Prostate gland (tissue), 2 donors: ENCODE measurements at regions not wholly inside any gene's neighbourhood (a gene's known extent, or its start where the extent isn't known, plus 50 kb on each side); places are given as distances from the start of the nearest gene placed in this dataset.

ENCODE experiments used
- DNase-seq: peaks from one replicate; pipeline ENCODE4 v3.0.0-alpha.2; 2019; ENCODE audit warnings: low spot score
- H3K27ac ChIP-seq, 2 donors: fragments of 200-600 bp; sonication (generic); 2 replicates each; pipeline ENCODE4 v1.5.1; 2017 to 2019
- H3K27me3 ChIP-seq: fragments of 200-600 bp; sonication (generic); replicated peaks from 2 replicates; pipeline ENCODE4 v1.5.1; 2019; ENCODE audit not compliant: insufficient read depth
- H3K36me3 ChIP-seq, 2 donors: fragments of 200-600 bp; sonication (generic); 1 replicate in 1 of 2; 2 replicates in 1 of 2; pipeline versions ENCODE4 v1.5.1 to v1.8.1; 2017 to 2019
- H3K4me1 ChIP-seq: fragments of 200-600 bp; sonication (generic); replicated peaks from 2 replicates; pipeline ENCODE4 v1.5.1; 2019
- H3K4me3 ChIP-seq, 2 donors: fragments of 200-600 bp; sonication (generic); 2 replicates each; pipeline ENCODE4 v1.5.1; 2017 to 2019
- H3K9me3 ChIP-seq: fragments of 200-600 bp; sonication (generic); 2 replicates; pipeline ENCODE4 v1.5.1; 2017
- POLR2A ChIP-seq: fragments of 450-650 bp; IDR thresholded peaks from one replicate; pipeline ENCODE4 v1.6.1; 2016; ENCODE audit warnings: antibody characterized with exemption, mild to moderate bottlenecking
- POLR2AphosphoS5 ChIP-seq: sonication (generic); formaldehyde crosslinking; IDR thresholded peaks from one replicate; pipeline ENCODE4 v1.6.1; 2017; ENCODE audit warnings: antibody characterized with exemption
- WGBS: methylation state at CpG from one replicate; pipeline ENCODE4 v1.1.5; 2018; 5-methylcytosine and 5-hydroxymethylcytosine counted together
- intact Hi-C: fragments of 100-400 bp; cut with DNase I; formaldehyde crosslinking; loops from one replicate; pipeline ENCODE4 v1.14.2; 2022
- TF ChIP-seq, protein P1 (sequence below), 4 experiments: fragments of 200-600 bp in 2 of 4; fragments of 450-650 bp in 2 of 4; sonication (generic) in 2 of 4; IDR thresholded peaks; 1 replicate in 3 of 4; 2 replicates in 1 of 4; pipeline ENCODE4 v1.5.1; 2016 to 2019; ENCODE audit warnings: antibody characterized with exemption in 4 of 4, mild to moderate bottlenecking in 2 of 4, moderate library complexity in 2 of 4

DNA sequence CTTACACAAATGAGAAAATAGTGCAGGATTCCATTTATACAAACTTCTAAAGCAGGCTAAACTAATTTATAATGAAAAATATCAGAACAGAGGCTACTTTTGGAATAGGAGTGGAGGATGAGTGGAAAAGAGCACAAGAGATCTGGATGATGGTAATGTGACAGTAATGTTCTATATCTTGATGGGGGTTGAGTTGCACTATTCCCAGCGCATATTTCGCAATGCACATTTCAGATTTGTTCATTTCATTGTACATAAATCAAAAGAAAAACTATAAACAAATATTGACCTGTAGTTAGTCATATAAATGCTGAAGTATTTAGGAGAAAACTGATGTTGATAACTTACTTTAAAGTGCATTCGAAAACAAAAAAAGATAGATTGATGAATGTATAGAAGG is 177.0 kb upstream of the MAOA start:
- TF ChIP-seq, protein P1, sequence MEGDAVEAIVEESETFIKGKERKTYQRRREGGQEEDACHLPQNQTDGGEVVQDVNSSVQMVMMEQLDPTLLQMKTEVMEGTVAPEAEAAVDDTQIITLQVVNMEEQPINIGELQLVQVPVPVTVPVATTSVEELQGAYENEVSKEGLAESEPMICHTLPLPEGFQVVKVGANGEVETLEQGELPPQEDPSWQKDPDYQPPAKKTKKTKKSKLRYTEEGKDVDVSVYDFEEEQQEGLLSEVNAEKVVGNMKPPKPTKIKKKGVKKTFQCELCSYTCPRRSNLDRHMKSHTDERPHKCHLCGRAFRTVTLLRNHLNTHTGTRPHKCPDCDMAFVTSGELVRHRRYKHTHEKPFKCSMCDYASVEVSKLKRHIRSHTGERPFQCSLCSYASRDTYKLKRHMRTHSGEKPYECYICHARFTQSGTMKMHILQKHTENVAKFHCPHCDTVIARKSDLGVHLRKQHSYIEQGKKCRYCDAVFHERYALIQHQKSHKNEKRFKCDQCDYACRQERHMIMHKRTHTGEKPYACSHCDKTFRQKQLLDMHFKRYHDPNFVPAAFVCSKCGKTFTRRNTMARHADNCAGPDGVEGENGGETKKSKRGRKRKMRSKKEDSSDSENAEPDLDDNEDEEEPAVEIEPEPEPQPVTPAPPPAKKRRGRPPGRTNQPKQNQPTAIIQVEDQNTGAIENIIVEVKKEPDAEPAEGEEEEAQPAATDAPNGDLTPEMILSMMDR (IDR thresholded peaks at IDR 0.05): no peak
- TF ChIP-seq POLR2AphosphoS5: no peak
- TF ChIP-seq POLR2A: no peak
- WGBS: 90% methylated on average over 3 of the region's 3 CpGs
- Histone ChIP-seq H3K36me3 (no peaks in the 10 kb centered on the region), H3K9me3 (no peaks in the 10 kb centered on the region), H3K27me3 (no peaks in the 10 kb centered on the region), H3K4me1 (no peaks in the 10 kb centered on the region), H3K4me3 (no peak overlapping the region), H3K27ac (no peak overlapping the region)
- intact Hi-C loops: no loop called here
- no peak for DNase-seq

DNA sequence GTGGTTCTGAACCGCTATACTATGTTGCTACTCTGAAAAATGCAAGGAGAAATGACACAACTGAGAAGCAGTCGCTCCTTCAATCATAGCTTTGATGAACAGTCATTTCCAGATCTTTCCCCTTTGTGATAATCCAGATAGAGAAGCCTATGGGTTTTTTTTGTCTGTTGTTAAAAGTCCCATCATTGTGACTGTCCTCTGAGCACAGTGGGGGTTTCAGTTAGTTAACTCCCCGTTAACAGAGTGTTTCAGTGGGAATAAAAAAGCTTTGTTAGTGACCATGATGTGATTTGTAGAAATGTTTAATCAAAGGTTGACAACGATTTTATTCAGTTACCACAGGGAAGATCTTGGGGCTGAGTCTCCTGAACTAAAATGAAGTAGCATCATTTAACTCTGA is 176.2 kb upstream of the MAOA start:
- Histone ChIP-seq H3K36me3 (no peaks in the 10 kb centered on the region), H3K4me3 (no peak overlapping the region), H3K9me3 (no peaks in the 10 kb centered on the region), H3K4me1 (no peaks in the 10 kb centered on the region), H3K27me3 (no peaks in the 10 kb centered on the region), H3K27ac (no peak overlapping the region)
- TF ChIP-seq, protein P1 (IDR thresholded peaks at IDR 0.05): no peak
- TF ChIP-seq POLR2A: no peak
- TF ChIP-seq POLR2AphosphoS5: no peak
- 71% methylated on average over 4 of the region's 4 CpGs for WGBS
- no peak for DNase-seq
- intact Hi-C loops: no loop called here

DNA sequence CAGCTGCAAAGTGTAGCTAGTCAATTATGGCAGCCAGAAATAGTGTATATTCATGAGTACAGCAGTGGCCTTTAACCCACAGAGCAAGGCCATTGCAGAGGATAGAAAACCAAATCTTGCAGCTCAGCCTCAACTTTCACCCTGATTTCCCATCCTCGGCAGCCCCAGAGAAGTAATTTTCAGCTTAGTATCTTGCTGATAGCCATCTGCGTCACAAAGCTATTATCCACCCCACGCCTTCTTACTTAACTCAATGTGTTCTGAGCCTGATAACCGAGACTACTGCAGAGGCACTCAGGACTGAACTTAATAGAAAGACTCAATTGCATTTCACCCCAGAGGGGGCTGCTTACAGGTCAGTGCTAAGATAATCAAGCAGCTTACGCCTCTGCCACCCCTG is 174.5 kb upstream of the MAOA start:
- H3K36me3 ChIP-seq: no peaks in the 10 kb centered on the region
- H3K27ac ChIP-seq: no peak overlapping the region
- TF ChIP-seq POLR2A (no peak), POLR2AphosphoS5 (no peak)
- TF ChIP-seq, protein P1 (IDR thresholded peaks at IDR 0.05): no peak
- H3K9me3 ChIP-seq: no peaks in the 10 kb centered on the region
- H3K27me3 ChIP-seq: no peaks in the 10 kb centered on the region
- 80% methylated on average over 4 of the region's 5 CpGs for WGBS
- intact Hi-C loops: no loop called here
- DNase-seq: no peak
- H3K4me3 ChIP-seq: no peak overlapping the region
- H3K4me1 ChIP-seq: no peaks in the 10 kb centered on the region

DNA sequence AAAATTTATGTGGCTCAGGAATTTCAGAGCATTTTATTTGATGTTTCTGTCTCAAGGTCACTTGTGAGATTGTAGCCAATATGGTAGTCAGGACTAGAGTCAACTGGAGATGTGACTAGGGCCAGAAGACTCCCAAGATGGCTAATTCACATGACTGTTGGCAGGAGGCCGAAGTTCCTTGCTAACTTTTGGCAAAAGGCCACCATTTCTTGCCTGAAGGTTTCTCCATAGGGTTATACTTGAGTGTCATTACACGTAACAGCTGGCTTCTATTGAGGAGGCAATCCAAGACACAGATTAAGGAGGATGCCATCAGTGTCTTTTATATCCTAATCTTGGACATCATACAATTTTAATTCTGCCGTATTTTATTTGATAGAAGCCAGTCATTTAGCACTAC is 162.3 kb upstream of the MAOA start:
- no peak for TF ChIP-seq POLR2AphosphoS5
- TF ChIP-seq, protein P1 (IDR thresholded peaks at IDR 0.05): no peak
- TF ChIP-seq POLR2A: no peak

DNA sequence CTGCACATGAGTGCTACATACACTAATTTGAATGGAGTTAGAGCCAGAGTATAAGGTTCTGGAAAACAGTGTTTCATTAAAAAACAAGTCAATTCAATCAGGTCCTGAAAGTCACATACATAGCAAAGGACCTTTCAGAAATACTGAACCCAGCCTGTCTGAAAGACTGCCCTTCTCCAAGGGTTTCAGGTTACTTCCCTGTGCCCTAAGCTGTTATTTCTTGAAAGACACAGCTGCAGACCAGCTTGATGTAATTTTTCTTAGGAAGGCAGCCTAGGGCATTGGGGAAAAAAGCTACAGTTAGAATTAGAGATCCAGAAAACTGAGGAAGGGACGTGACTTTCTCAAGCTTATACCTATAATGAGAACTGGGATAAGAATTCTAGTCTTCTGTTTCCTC is 155.9 kb upstream of the MAOA start:
- intact Hi-C loops: no loop called here
- Histone ChIP-seq H3K4me1 (no peaks in the 10 kb centered on the region), H3K27me3 (no peaks in the 10 kb centered on the region), H3K4me3 (no peak overlapping the region), H3K27ac (no peak overlapping the region), H3K9me3 (no peaks in the 10 kb centered on the region), H3K36me3 (no peaks in the 10 kb centered on the region)
- no peak for DNase-seq
- 35% methylated on average over 1 of the region's 1 CpG for WGBS
- no peak for TF ChIP-seq POLR2A
- TF ChIP-seq, protein P1 (IDR thresholded peaks at IDR 0.05): no peak
- no peak for TF ChIP-seq POLR2AphosphoS5

More for the DNA sequence above, 162.3 kb upstream of the MAOA start:
- intact Hi-C loops: no loop called here
- no peak overlapping the region for H3K27ac ChIP-seq
- no peak for DNase-seq
- H3K4me3 ChIP-seq: no peak overlapping the region
- no peaks in the 10 kb centered on the region for H3K9me3 ChIP-seq
- H3K4me1 ChIP-seq: no peaks in the 10 kb centered on the region
- H3K36me3 ChIP-seq: no peaks in the 10 kb centered on the region
- WGBS: 62% methylated on average over 3 of the region's 3 CpGs
- no peaks in the 10 kb centered on the region for H3K27me3 ChIP-seq
